Left cardiac atrium (tissue), 4 donors: ENCODE measurements at regions not wholly inside any gene's neighbourhood (a gene's known extent, or its start where the extent isn't known, plus 50 kb on each side); places are given as distances from the start of the nearest gene placed in this dataset.
"Not testable (repeated sequence)": the region's sequence is repeated elsewhere in the genome, so short reads cannot be mapped to it uniquely, and the experiment has no call there.

Source experiments
- ATAC-seq, 2 donors: fragments of 200-7000 bp; cut with Tn5 transposase; one replicate each; pipeline ENCODE4 v1.9.1; 2020; ENCODE audit warnings: mild to moderate bottlenecking in 2 of 2, moderate library complexity in 2 of 2
- DNase-seq: peaks from one replicate; pipeline ENCODE4 v3.0.0-alpha.2; 2020
- intact Hi-C, 2 donors: fragments of 100-400 bp; cut with DNase I; formaldehyde crosslinking; loops; one replicate each; pipeline versions ENCODE4 v1.14.1 to v1.15.1; 2022 to 2023
- donor health status: DM: no; HTN: yes; CAD: no.
- donor health status: DM: no; HTN: yes; CAD: no; lungs with severe emphysema.
- donor health status: DM: yes; HTN: yes; CAD: no.
- donor health status: Dilated cardiomyopathy.

GRCh38 chr2:59183070-59183469, 941.9 kb upstream of the FANCL start:
- ATAC-seq (no peak), DNase-seq (no peak)
- intact Hi-C loops: loop anchor here in 1 of 2 donors (5.0 kb wide), 1 partner anchor 51 kb away; no protein-coding TSS in a partner anchor

DNA sequence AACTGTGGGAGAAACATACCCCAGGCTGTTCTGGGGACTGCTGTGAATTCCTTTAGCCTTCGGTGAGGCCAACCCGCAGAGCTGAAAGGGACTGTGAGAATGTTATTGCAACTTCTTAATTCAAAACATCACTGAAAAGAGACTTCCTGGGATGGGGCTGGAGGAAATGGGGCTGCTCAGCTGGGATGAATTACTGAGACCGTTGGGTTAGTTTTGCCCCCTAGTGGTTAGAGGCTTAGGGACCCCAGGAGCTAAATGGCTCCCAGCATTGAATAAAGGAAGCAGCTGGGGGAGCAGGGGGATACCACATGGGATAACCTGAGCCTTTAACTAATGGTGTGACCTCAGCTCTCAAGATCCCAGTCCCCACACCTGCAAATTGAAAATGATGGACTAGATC, 941.1 kb upstream of the FANCL start:
- no peak for ATAC-seq
- no peak for DNase-seq
- intact Hi-C loops: loop anchor here in 1 of 2 donors (5.0 kb wide), 1 partner anchor 50 kb away; no protein-coding TSS in a partner anchor

- intact Hi-C loops: loop anchor here in 1 of 2 donors (5.0 kb wide), 1 partner anchor 49 kb away; no protein-coding TSS in a partner anchor
- DNase-seq (no peak), ATAC-seq (no peak)
Observed at GRCh38 chr2:59181347-59181746, 940.2 kb upstream of the FANCL start.

- ATAC-seq: no peak
- intact Hi-C loops: loop anchor here in 1 of 2 donors (5.0 kb wide), 1 partner anchor 48 kb away; no protein-coding TSS in a partner anchor
- no peak for DNase-seq
Observed at GRCh38 chr2:59180621-59181020, 939.5 kb upstream of the FANCL start.

GRCh38 chr2:59180111-59180510, 939.0 kb upstream of the FANCL start:
- ATAC-seq (no peak), DNase-seq (no peak)
- intact Hi-C loops: loop anchor here in 1 of 2 donors (5.0 kb wide), 1 partner anchor 48 kb away; no protein-coding TSS in a partner anchor

DNA sequence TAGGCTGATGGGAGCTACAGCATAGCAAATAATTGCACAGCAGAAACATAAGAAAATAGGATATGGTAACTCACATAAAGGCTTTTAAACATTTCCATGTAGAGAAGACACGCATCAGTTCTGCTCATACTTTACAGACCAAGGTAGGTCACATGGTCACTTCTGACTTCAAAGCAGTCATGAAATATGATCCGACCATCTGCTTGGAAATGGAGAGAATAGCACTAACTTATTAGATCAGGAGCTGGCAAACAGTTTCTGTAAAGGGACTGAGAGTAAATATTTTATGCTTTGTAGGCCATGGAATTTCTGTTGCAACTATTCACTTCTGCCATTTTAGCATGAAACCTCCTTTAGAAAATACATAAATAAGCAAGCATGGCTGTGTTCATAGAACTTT, 936.6 kb upstream of the FANCL start:
- DNase-seq (no peak), ATAC-seq (no peak)
- intact Hi-C loops: no loop called here

DNA sequence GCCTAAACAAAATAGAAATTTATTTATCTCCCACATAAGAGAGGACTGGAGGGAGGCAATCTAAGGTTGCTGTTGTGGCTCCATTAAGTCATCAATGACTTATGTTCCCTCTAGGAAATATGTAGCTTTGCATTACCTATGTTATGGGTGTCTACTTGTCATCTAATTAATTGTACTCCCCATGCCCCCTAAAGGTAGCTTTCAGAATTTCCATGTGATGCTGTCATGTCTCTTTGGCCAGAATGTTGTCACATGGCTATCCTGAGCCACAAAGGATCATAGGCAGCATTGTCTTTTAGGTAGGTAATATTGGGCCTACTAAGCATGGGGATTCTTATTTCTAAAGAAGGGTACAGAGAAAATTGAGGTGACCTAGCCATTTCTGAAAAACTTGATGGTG, 935.6 kb upstream of the FANCL start:
- DNase-seq (no peak), ATAC-seq (no peak)
- intact Hi-C loops: no loop called here

- ATAC-seq: no peak
- intact Hi-C loops: no loop called here
- no peak for DNase-seq
Observed at GRCh38 chr2:59174536-59175243, 933.6 kb upstream of the FANCL start.

GRCh38 chr2:59173325-59173724, 932.2 kb upstream of the FANCL start:
- intact Hi-C loops: no loop called here
- DNase-seq (no peak), ATAC-seq (no peak)

DNA sequence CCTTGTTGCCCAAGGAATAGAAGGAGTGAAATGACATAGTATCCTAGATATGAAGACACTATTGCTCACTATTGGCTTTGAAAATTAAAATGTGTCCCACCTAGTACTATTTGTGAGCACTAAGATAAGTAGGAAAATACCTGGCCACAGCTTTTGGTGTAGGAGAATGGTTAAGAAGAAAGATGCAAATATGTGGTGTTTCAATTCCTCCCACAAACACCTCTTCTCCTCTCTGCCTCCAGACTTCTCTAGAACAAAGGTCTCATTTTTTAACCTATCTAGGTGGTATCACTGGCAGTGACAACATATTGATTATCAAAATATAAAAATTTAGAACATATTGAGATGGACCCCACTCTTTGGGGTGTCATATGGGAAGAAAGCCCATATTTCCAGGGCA, 929.9 kb upstream of the FANCL start:
- ATAC-seq: no peak
- DNase-seq: no peak
- intact Hi-C loops: no loop called here

- ATAC-seq (no peak), DNase-seq (no peak)
- intact Hi-C loops: no loop called here
Observed at GRCh38 chr2:59168766-59169165, 927.6 kb upstream of the FANCL start.

DNA sequence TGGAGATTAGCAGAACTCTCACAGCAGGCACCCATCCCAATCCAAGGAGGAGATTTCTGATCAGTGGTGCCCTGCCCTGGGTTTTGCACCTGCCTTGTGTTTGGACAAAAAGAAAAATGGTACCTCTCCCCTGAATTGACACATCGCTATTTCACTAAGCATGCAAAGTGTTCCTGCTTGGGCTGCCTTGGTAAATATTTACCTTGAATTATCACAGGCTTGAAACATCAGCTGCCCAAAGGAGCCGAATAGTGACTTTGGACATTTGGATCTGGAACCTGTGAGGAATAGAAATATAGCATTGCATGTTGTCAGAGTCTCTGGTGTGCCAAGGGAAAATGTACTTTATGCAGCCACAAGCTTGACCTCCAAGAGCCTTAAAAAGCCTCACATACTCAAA, 926.4 kb upstream of the FANCL start:
- DNase-seq: no peak
- ATAC-seq: no peak
- intact Hi-C loops: no loop called here

DNA sequence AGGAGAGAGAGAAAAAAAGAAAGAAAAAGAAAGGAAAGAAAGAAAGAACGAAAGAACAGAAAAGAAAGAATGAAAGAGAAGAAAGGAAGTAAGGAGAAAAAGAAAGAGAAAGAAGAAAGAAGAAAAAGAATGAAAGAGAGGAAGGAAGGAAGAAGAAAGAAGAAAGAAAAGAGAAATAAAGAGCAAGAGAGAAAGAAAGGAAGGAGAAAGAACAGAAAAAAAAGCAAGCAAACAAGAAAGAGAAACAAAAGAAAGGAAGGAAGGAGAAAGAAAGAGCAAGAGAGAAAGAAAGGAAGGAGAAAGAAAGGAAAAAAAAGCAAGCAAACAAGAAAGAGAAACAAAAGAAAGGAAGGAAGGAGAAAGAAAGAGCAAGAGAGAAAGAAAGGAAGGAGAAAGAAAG, 916.8 kb upstream of the FANCL start:
- ATAC-seq, DNase-seq, intact Hi-C loops: not testable (repeated sequence)

GRCh38 chr2:59151805-59152204, 910.7 kb upstream of the FANCL start:
- DNase-seq (no peak), ATAC-seq (no peak)
- intact Hi-C loops: no loop called here

GRCh38 chr2:59150217-59150849, 909.2 kb upstream of the FANCL start:
- no peak for ATAC-seq
- intact Hi-C loops: no loop called here
- DNase-seq: no peak

- intact Hi-C loops: no loop called here
- ATAC-seq: no peak
Observed at GRCh38 chr2:59149271-59149670, 908.1 kb upstream of the FANCL start.

DNA sequence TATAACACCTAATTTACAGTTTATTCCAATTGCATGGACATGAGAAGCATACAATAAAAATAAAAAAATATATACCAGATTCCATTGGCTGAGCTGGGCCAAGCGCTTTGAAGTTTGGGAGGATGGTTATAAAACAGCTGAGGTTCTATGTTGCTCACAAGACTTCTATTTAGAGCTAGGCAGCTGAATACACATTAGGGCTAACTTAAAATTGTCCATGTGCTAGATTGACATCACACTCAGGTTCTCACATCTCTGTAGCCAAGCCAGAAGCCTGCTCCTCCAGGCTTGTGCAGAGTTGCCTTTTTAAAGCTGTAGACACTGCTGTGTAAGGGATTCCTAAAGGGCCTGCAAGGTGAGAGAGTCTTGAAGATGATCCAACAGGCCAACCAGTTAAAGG, 871.1 kb upstream of the FANCL start:
- intact Hi-C loops: no loop called here
- no peak for ATAC-seq
- DNase-seq: no peak

More at GRCh38 chr2:59149271-59149670, 908.1 kb upstream of the FANCL start:
- DNase-seq: no peak

DNA sequence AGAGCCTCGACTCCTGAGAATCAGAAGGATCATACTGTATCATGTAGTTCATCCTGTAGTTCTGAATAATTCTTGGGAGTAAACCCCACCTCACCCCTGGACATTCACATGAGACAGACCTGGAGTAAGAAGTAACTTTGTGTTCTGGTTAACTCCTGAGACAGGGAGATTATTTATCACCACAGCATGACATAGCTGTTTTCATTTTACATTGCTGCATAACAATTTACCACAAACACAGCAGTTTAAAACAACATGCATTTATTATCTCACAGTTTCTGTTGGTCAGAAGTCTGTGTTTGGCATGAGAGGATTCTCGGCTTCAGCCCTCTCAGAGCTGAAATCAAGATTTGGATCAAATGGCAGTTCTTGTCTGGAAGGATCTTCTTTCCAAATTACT, 855.8 kb upstream of the FANCL start:
- no peak for ATAC-seq
- DNase-seq: no peak
- intact Hi-C loops: no loop called here

- no peak for DNase-seq
- intact Hi-C loops: no loop called here
- ATAC-seq: no peak
Observed at GRCh38 chr2:59093571-59093970, 852.4 kb upstream of the FANCL start.

- ATAC-seq (no peak), DNase-seq (no peak)
- intact Hi-C loops: no loop called here
Observed at GRCh38 chr2:59084326-59084725, 843.2 kb upstream of the FANCL start.
